ENCODE measurements at regions not wholly inside any gene's neighbourhood (a gene's known extent, or its start where the extent isn't known, plus 50 kb on each side); places are given as distances from the start of the nearest gene placed in this dataset.
"Not testable (repeated sequence)": the region's sequence is repeated elsewhere in the genome, so short reads cannot be mapped to it uniquely, and the experiment has no call there.

GRCh38 chr10:23493711-23494110 lies 54.8 kb downstream of the OTUD1 start:
- DNase-seq (ENCODE audit: low read depth in 3 of 3, low spot score in 1 of 3) = no peak

GRCh38 chr10:23496727-23497126 lies 57.9 kb downstream of the OTUD1 start:
- no peak for DNase-seq (ENCODE audit: low read depth in 3 of 3, low spot score in 1 of 3)

GRCh38 chr10:23499372-23500132 lies 60.7 kb downstream of the OTUD1 start:
- no peak for DNase-seq (ENCODE audit: low read depth in 3 of 3, low spot score in 1 of 3)

GRCh38 chr10:23505797-23506465 lies 67.1 kb downstream of the OTUD1 start:
- DNase-seq (ENCODE audit: low read depth in 3 of 3, low spot score in 1 of 3) = no peak

- no peak for DNase-seq (ENCODE audit: low read depth in 3 of 3, low spot score in 1 of 3)
These were observed 73.6 kb downstream of the OTUD1 start for GRCh38 chr10:23512355-23513058.

- not testable (repeated sequence) for DNase-seq (ENCODE audit: low read depth in 3 of 3, low spot score in 1 of 3)
These were observed 74.7 kb downstream of the OTUD1 start for GRCh38 chr10:23513621-23514020.

GRCh38 chr10:23514321-23514720 lies 75.4 kb downstream of the OTUD1 start:
- no peak for DNase-seq (ENCODE audit: low read depth in 3 of 3, low spot score in 1 of 3)

GRCh38 chr10:23516530-23516929 lies 77.7 kb downstream of the OTUD1 start:
- DNase-seq (ENCODE audit: low read depth in 3 of 3, low spot score in 1 of 3) = no peak

GRCh38 chr10:23517155-23517554 lies 78.3 kb downstream of the OTUD1 start:
- no peak for DNase-seq (ENCODE audit: low read depth in 3 of 3, low spot score in 1 of 3)

GRCh38 chr10:23521735-23522134 lies 82.9 kb downstream of the OTUD1 start:
- DNase-seq (ENCODE audit: low read depth in 3 of 3, low spot score in 1 of 3) = no peak

GRCh38 chr10:23522345-23522744 lies 83.5 kb downstream of the OTUD1 start:
- DNase-seq (ENCODE audit: low read depth in 3 of 3, low spot score in 1 of 3) = no peak

GRCh38 chr10:23523251-23523650 lies 84.4 kb downstream of the OTUD1 start:
- DNase-seq (ENCODE audit: low read depth in 3 of 3, low spot score in 1 of 3) = no peak

GRCh38 chr10:23525406-23525805 lies 86.5 kb downstream of the OTUD1 start:
- DNase-seq (ENCODE audit: low read depth in 3 of 3, low spot score in 1 of 3) = no peak

GRCh38 chr10:23528419-23528818 lies 89.5 kb downstream of the OTUD1 start:
- DNase-seq (ENCODE audit: low read depth in 3 of 3, low spot score in 1 of 3) = no peak

GRCh38 chr10:23529625-23530024 lies 90.8 kb downstream of the OTUD1 start:
- DNase-seq (ENCODE audit: low read depth in 3 of 3, low spot score in 1 of 3) = no peak

GRCh38 chr10:23530079-23530478 lies 91.2 kb downstream of the OTUD1 start:
- no peak for DNase-seq (ENCODE audit: low read depth in 3 of 3, low spot score in 1 of 3)

GRCh38 chr10:23533212-23533611 lies 94.3 kb downstream of the OTUD1 start:
- DNase-seq (ENCODE audit: low read depth in 3 of 3, low spot score in 1 of 3) = no peak

- DNase-seq (ENCODE audit: low read depth in 3 of 3, low spot score in 1 of 3) = no peak
These were observed 95.5 kb downstream of the OTUD1 start for GRCh38 chr10:23534326-23534725.

- no peak for DNase-seq (ENCODE audit: low read depth in 3 of 3, low spot score in 1 of 3)
These were observed 95.9 kb downstream of the OTUD1 start for GRCh38 chr10:23534761-23535160.

GRCh38 chr10:23535381-23535780 lies 96.5 kb downstream of the OTUD1 start:
- no peak for DNase-seq (ENCODE audit: low read depth in 3 of 3, low spot score in 1 of 3)

- no peak for DNase-seq (ENCODE audit: low read depth in 3 of 3, low spot score in 1 of 3)
These were observed 100.1 kb downstream of the OTUD1 start for GRCh38 chr10:23538968-23539367.

- DNase-seq (ENCODE audit: low read depth in 3 of 3, low spot score in 1 of 3) = no peak
These were observed 101.6 kb downstream of the OTUD1 start for GRCh38 chr10:23540401-23541030.
